ENCODE measurements at regions not wholly inside any gene's neighbourhood (a gene's known extent, or its start where the extent isn't known, plus 50 kb on each side); places are given as distances from the start of the nearest gene placed in this dataset.

DNA sequence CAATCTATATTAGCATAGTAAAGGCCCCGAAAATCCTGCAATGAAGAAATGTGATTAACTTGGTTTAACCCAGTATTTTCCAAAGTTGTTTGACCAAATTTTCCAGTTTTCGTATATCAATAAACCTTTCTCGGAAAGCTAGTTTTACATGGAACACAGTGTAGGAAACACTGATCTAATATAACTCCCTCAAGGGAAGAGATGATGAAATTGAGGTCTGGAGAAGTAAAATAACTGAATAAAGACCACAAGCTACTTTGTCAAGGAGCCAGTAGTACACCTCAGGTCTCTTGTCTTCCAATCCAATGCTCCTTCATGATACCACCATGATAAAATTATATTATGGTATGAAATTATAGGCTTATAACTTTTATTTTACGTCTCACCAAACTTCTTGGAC, 118.1 kb upstream of the TARS1 start:
- TF ChIP-seq, protein P1, sequence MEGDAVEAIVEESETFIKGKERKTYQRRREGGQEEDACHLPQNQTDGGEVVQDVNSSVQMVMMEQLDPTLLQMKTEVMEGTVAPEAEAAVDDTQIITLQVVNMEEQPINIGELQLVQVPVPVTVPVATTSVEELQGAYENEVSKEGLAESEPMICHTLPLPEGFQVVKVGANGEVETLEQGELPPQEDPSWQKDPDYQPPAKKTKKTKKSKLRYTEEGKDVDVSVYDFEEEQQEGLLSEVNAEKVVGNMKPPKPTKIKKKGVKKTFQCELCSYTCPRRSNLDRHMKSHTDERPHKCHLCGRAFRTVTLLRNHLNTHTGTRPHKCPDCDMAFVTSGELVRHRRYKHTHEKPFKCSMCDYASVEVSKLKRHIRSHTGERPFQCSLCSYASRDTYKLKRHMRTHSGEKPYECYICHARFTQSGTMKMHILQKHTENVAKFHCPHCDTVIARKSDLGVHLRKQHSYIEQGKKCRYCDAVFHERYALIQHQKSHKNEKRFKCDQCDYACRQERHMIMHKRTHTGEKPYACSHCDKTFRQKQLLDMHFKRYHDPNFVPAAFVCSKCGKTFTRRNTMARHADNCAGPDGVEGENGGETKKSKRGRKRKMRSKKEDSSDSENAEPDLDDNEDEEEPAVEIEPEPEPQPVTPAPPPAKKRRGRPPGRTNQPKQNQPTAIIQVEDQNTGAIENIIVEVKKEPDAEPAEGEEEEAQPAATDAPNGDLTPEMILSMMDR (IDR thresholded peaks at IDR 0.05; ENCODE audit: low read depth, low read length) = no peak
- H3K4me3 ChIP-seq (ENCODE audit: low read depth, low read length) = no peak overlapping the region

GRCh38 chr5:33324667-33325307, 116.0 kb upstream of the TARS1 start:
- TF ChIP-seq, protein P1 (IDR thresholded peaks at IDR 0.05; ENCODE audit: low read depth, low read length) = no peak
- H3K4me3 ChIP-seq (ENCODE audit: low read depth, low read length) = no peak overlapping the region

GRCh38 chr5:33328818-33329217, 111.9 kb upstream of the TARS1 start:
- no peak overlapping the region for H3K4me3 ChIP-seq (ENCODE audit: low read depth, low read length)
- TF ChIP-seq, protein P1 (IDR thresholded peaks at IDR 0.05; ENCODE audit: low read depth, low read length) = no peak

DNA sequence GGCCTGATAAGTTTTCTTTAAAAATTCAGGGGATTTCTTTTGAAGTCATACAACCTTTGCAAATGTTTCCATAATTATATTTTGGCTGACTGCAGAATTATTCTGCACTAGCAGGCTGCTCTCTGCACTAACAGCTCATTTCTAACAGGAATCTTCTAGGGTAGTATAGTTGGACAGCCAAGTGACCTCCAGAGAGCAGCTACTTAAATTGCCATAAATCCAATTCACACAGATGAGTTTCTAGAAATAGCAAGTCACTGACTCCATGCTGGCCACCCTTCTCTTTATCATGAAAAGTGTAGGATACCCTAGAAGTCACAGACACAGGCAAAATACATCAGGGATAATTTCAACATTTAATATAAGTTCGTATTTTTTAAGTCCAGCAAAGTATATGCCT, 110.9 kb upstream of the TARS1 start:
- TF ChIP-seq, protein P1 (IDR thresholded peaks at IDR 0.05; ENCODE audit: low read depth, low read length) = no peak
- H3K4me3 ChIP-seq (ENCODE audit: low read depth, low read length) = no peak overlapping the region

DNA sequence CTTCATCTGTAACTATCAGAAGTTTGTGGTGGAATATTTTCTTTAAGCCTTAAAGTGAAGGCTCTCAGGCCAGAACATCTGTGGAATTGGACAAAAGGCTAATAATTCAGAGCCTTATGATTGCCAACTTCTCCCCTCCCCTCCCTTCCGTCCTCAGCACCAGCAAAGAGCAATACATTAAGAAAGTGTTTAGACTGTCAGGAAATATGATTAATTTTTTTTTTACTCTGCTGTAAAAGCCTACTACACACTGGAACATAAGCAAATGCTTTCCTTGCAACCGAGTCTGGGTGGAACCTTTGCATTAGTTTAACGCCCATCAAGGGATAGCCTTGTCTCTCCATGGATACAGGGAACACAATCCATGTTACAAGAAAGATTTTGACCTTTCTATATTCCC, 110.3 kb upstream of the TARS1 start:
- TF ChIP-seq, protein P1 (IDR thresholded peaks at IDR 0.05; ENCODE audit: low read depth, low read length) = no peak
- no peak overlapping the region for H3K4me3 ChIP-seq (ENCODE audit: low read depth, low read length)

- TF ChIP-seq, protein P1 (IDR thresholded peaks at IDR 0.05; ENCODE audit: low read depth, low read length) = no peak
- H3K4me3 ChIP-seq (ENCODE audit: low read depth, low read length) = no peak overlapping the region
Measured at GRCh38 chr5:33330992-33331391, 109.8 kb upstream of the TARS1 start.

- no peak overlapping the region for H3K4me3 ChIP-seq (ENCODE audit: low read depth, low read length)
- TF ChIP-seq, protein P1 (IDR thresholded peaks at IDR 0.05; ENCODE audit: low read depth, low read length) = no peak
Measured at GRCh38 chr5:33332804-33333203, 108.0 kb upstream of the TARS1 start.
